ENCODE measurements at regions not wholly inside any gene's neighbourhood (a gene's known extent, or its start where the extent isn't known, plus 50 kb on each side); places are given as distances from the start of the nearest gene placed in this dataset.
"Not testable (repeated sequence)": the region's sequence is repeated elsewhere in the genome, so short reads cannot be mapped to it uniquely, and the experiment has no call there.

- Histone ChIP-seq H3K27me3 (no peaks in the 10 kb centered on the region), H3K4me1 (no peaks in the 10 kb centered on the region), H3K4me3 (no peak overlapping the region), H3K36me3 (no peaks in the 10 kb centered on the region), H3K9me3 (no peaks in the 10 kb centered on the region), H3K27ac (no peak overlapping the region)
- no peak for DNase-seq (ENCODE audit: low spot score in 2 of 2)
- TF ChIP-seq, protein P1, sequence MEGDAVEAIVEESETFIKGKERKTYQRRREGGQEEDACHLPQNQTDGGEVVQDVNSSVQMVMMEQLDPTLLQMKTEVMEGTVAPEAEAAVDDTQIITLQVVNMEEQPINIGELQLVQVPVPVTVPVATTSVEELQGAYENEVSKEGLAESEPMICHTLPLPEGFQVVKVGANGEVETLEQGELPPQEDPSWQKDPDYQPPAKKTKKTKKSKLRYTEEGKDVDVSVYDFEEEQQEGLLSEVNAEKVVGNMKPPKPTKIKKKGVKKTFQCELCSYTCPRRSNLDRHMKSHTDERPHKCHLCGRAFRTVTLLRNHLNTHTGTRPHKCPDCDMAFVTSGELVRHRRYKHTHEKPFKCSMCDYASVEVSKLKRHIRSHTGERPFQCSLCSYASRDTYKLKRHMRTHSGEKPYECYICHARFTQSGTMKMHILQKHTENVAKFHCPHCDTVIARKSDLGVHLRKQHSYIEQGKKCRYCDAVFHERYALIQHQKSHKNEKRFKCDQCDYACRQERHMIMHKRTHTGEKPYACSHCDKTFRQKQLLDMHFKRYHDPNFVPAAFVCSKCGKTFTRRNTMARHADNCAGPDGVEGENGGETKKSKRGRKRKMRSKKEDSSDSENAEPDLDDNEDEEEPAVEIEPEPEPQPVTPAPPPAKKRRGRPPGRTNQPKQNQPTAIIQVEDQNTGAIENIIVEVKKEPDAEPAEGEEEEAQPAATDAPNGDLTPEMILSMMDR (IDR thresholded peaks at IDR 0.05) = no peak
- TF ChIP-seq POLR2A (IDR thresholded peaks at IDR 0.05) (no peak), EP300 (IDR thresholded peaks at IDR 0.05) (no peak), POLR2AphosphoS5 (IDR thresholded peaks at IDR 0.05) (no peak)
Observed at GRCh38 chr10:120039046-120039445, 146.5 kb downstream of the SEC23IP start.

- Histone ChIP-seq H3K9me3 (no peaks in the 10 kb centered on the region), H3K27me3 (no peaks in the 10 kb centered on the region), H3K4me3 (no peak overlapping the region), H3K36me3 (no peaks in the 10 kb centered on the region), H3K4me1 (no peaks in the 10 kb centered on the region), H3K27ac (no peak overlapping the region)
- DNase-seq (ENCODE audit: low spot score in 2 of 2) = no peak
- 91% methylated on average over 6 of the region's 6 CpGs for WGBS
- no peak for TF ChIP-seq POLR2AphosphoS5 (IDR thresholded peaks at IDR 0.05)
- no peak for TF ChIP-seq EP300 (IDR thresholded peaks at IDR 0.05)
- TF ChIP-seq, protein P1 (IDR thresholded peaks at IDR 0.05) = no peak
- no peak for TF ChIP-seq POLR2A (IDR thresholded peaks at IDR 0.05)
Observed at GRCh38 chr10:120039826-120040225, 147.3 kb downstream of the SEC23IP start.

DNA sequence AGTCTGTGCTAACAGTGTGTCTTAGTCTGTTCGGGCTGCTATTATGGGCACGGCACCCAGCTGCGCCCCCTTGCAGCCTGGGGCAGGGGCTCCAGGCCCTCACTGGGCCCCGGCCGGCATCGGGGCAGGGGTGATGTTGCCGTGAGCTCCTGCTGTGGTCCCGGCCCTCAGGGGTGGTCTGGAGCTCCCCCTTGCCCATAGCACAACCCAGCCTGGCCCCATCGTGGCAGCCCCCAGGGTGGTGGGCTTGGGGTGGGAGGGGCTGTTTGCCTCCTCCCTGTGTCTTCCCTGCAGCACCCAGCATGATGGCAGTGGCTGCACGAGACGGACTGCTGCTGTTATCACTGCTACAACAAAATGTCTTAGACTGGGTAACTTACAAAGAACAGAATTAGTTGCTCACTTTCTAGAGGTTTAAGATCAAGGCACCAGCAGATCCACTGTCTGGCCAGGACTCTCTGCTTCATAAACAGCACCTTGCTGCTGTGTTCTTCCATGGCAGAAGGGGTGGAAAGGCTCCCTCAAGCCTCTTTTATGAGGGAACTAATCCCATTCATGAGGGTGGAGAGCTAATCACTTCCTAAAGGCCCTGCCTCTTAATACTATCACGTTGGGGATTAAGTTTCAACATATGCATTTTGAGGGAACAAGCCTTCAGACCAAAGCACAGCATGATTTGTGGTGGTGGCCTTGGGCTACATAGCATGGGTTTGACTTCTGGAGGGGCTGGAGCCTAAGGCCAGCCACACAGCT lies 149.5 kb downstream of the SEC23IP start:
- TF ChIP-seq POLR2AphosphoS5 (IDR thresholded peaks at IDR 0.05) (no peak), POLR2A (IDR thresholded peaks at IDR 0.05) (no peak), EP300 (IDR thresholded peaks at IDR 0.05) (no peak)
- TF ChIP-seq, protein P1 (IDR thresholded peaks at IDR 0.05) = no peak
- 86% methylated on average over 11 of the region's 12 CpGs for WGBS

GRCh38 chr10:120042705-120043104 lies 150.2 kb downstream of the SEC23IP start:
- TF ChIP-seq POLR2AphosphoS5 (IDR thresholded peaks at IDR 0.05) = no peak
- TF ChIP-seq, protein P1 (IDR thresholded peaks at IDR 0.05) = no peak
- TF ChIP-seq POLR2A (IDR thresholded peaks at IDR 0.05) = no peak
- no peak for TF ChIP-seq EP300 (IDR thresholded peaks at IDR 0.05)
- no peaks in the 10 kb centered on the region for H3K27me3 ChIP-seq
- H3K36me3 ChIP-seq = no peaks in the 10 kb centered on the region
- DNase-seq (ENCODE audit: low spot score in 2 of 2) = no peak
- H3K27ac ChIP-seq = no peak overlapping the region
- no peaks in the 10 kb centered on the region for H3K9me3 ChIP-seq
- no peak overlapping the region for H3K4me3 ChIP-seq
- no peaks in the 10 kb centered on the region for H3K4me1 ChIP-seq

More for the DNA sequence above, 149.5 kb downstream of the SEC23IP start:
- Histone ChIP-seq H3K4me1 (no peaks in the 10 kb centered on the region), H3K36me3 (no peaks in the 10 kb centered on the region), H3K27ac (no peak overlapping the region), H3K27me3 (no peaks in the 10 kb centered on the region), H3K4me3 (no peak overlapping the region), H3K9me3 (no peaks in the 10 kb centered on the region)
- DNase-seq (ENCODE audit: low spot score in 2 of 2) = no peak

- 94% methylated on average over 7 of the region's 7 CpGs for WGBS
- H3K4me1 ChIP-seq; H3K27ac ChIP-seq; H3K4me3 ChIP-seq; H3K9me3 ChIP-seq; H3K27me3 ChIP-seq; DNase-seq (ENCODE audit: low spot score in 2 of 2); H3K36me3 ChIP-seq: not testable (repeated sequence)
Observed at GRCh38 chr10:120047373-120047772, 154.8 kb downstream of the SEC23IP start.

- no peak for TF ChIP-seq POLR2A (IDR thresholded peaks at IDR 0.05)
- TF ChIP-seq EP300 (IDR thresholded peaks at IDR 0.05) = no peak
- TF ChIP-seq, protein P1 (IDR thresholded peaks at IDR 0.05) = no peak
- no peak for TF ChIP-seq POLR2AphosphoS5 (IDR thresholded peaks at IDR 0.05)
- Histone ChIP-seq H3K9me3 (no peaks in the 10 kb centered on the region), H3K27me3 (no peaks in the 10 kb centered on the region), H3K27ac (no peak overlapping the region), H3K36me3 (no peaks in the 10 kb centered on the region), H3K4me3 (no peak overlapping the region), H3K4me1 (no peaks in the 10 kb centered on the region)
- DNase-seq (ENCODE audit: low spot score in 2 of 2) = no peak
Observed at GRCh38 chr10:120047926-120048325, 155.4 kb downstream of the SEC23IP start.
